HG02610 (cell line): ENCODE measurements at regions not wholly inside any gene's neighbourhood (a gene's known extent, or its start where the extent isn't known, plus 50 kb on each side); places are given as distances from the start of the nearest gene placed in this dataset.

Experiments
- ATAC-seq: cut with Tn5 transposase; IDR thresholded peaks from one replicate; pipeline ENCODE4 v1.9.1; 2021; ENCODE audit warnings: mild to moderate bottlenecking, moderate library complexity; ENCODE audit not compliant: unreplicated experiment

- no peak for ATAC-seq
Observed at GRCh38 chr5:15266841-15267240, 233.1 kb upstream of the FBXL7 start.

- ATAC-seq: no peak
Observed at GRCh38 chr5:15266229-15266628, 233.8 kb upstream of the FBXL7 start.

- ATAC-seq: no peak
Observed at GRCh38 chr5:15263942-15264341, 236.0 kb upstream of the FBXL7 start.

- no peak for ATAC-seq
Observed at GRCh38 chr5:15263406-15263805, 236.6 kb upstream of the FBXL7 start.

GRCh38 chr5:15261269-15261995 lies 238.5 kb upstream of the FBXL7 start:
- no peak for ATAC-seq

GRCh38 chr5:15260356-15261268 lies 239.4 kb upstream of the FBXL7 start:
- ATAC-seq: no peak

- ATAC-seq: no peak
Observed at GRCh38 chr5:15256485-15256884, 243.5 kb upstream of the FBXL7 start.

- ATAC-seq: no peak
Observed at GRCh38 chr5:15255576-15255975, 244.4 kb upstream of the FBXL7 start.

GRCh38 chr5:15254607-15255006 lies 245.4 kb upstream of the FBXL7 start:
- no peak for ATAC-seq

- no peak for ATAC-seq
Observed at GRCh38 chr5:15252331-15252730, 247.6 kb upstream of the FBXL7 start.

GRCh38 chr5:15249152-15249551 lies 250.8 kb upstream of the FBXL7 start:
- ATAC-seq: no peak

GRCh38 chr5:15248731-15249130 lies 251.2 kb upstream of the FBXL7 start:
- no peak for ATAC-seq

- ATAC-seq: no peak
Observed at GRCh38 chr5:15245913-15246312, 254.1 kb upstream of the FBXL7 start.

GRCh38 chr5:15243301-15244020 lies 256.5 kb upstream of the FBXL7 start:
- no peak for ATAC-seq

GRCh38 chr5:15241216-15241821 lies 258.7 kb upstream of the FBXL7 start:
- no peak for ATAC-seq

- ATAC-seq: no peak
Observed at GRCh38 chr5:15238006-15238405, 262.0 kb upstream of the FBXL7 start.

GRCh38 chr5:15236911-15237508 lies 263.0 kb upstream of the FBXL7 start:
- ATAC-seq: no peak

GRCh38 chr5:15234911-15235310 lies 265.1 kb upstream of the FBXL7 start:
- ATAC-seq: no peak

- no peak for ATAC-seq
Observed at GRCh38 chr5:15234366-15234765, 265.6 kb upstream of the FBXL7 start.

- no peak for ATAC-seq
Observed at GRCh38 chr5:15233566-15233965, 266.4 kb upstream of the FBXL7 start.

GRCh38 chr5:15222156-15222555 lies 277.8 kb upstream of the FBXL7 start:
- no peak for ATAC-seq
